ENCODE measurements at regions not wholly inside any gene's neighbourhood (a gene's known extent, or its start where the extent isn't known, plus 50 kb on each side); places are given as distances from the start of the nearest gene placed in this dataset.
A peak's percentile ranks its signal among the peaks of the same experiment; 100 is the strongest.

- H3K36me3 Mint-ChIP-seq, result no peaks in the 10 kb centered on the region
- ATAC-seq (peak; percentile 75), DNase-seq (ENCODE audit: low spot score) (peak; percentile 86)
- H3K27ac Mint-ChIP-seq, result peak overlapping the region; percentile 98
- ChIA-PET CTCF (interaction anchor here (0.8 to 4.6 kb wide), 10 partner anchors 8 to 62 kb away, joined by 4 to 45 read pairs (median 5); no protein-coding TSS in a partner anchor), POLR2A (interaction anchor here (0.6 to 1.5 kb wide), 5 partner anchors 13 to 133 kb away, joined by 3 to 7 read pairs (median 3); no protein-coding TSS in a partner anchor)
- peaks cover 72% of the 10 kb centered on the region for H3K4me1 Mint-ChIP-seq
- H3K4me3 Mint-ChIP-seq, result peak overlapping the region; percentile 94
- no peaks in the 10 kb centered on the region for H3K27me3 Mint-ChIP-seq (ENCODE audit: low read depth)
- TF ChIP-seq CREB1 (CRISPR knock-in tag; IDR thresholded peaks at IDR 0.05) (0 out of 2 replicates have a peak, but pooled peaks have one; percentile 16), ELF4 (CRISPR knock-in tag; IDR thresholded peaks at IDR 0.05; ENCODE audit: low read depth) (0 out of 2 replicates have a peak, but pooled peaks have one; percentile 59), E2F4 (CRISPR knock-in tag; IDR thresholded peaks at IDR 0.05; ENCODE audit: borderline replicate concordance, low read depth) (no peak), TP53 (CRISPR knock-in tag; IDR thresholded peaks at IDR 0.05) (peak; percentile 52; the same call in 1 of the 2 replicates), ATF1 (CRISPR knock-in tag; IDR thresholded peaks at IDR 0.05) (0 out of 2 replicates have a peak, but pooled peaks have one; percentile 25), AFF4 (CRISPR knock-in tag; IDR thresholded peaks at IDR 0.05; ENCODE audit: borderline replicate concordance) (no peak), ZBTB21 (CRISPR knock-in tag; IDR thresholded peaks at IDR 0.05; ENCODE audit: borderline replicate concordance) (no peak), CREM (CRISPR knock-in tag; IDR thresholded peaks at IDR 0.05) (peak; percentile 41; the same call in 1 of the 2 replicates), ETV6 (CRISPR knock-in tag; IDR thresholded peaks at IDR 0.05) (peak; percentile 62; the same call in 1 of the 2 replicates), USF1 (CRISPR knock-in tag; IDR thresholded peaks at IDR 0.05) (peak; percentile 6; the same call in 1 of the 2 replicates), SP1 (CRISPR knock-in tag; conservative IDR thresholded peaks at IDR 0.05) (0 out of 2 replicates have a peak, but pooled peaks have one; percentile 53), ZNF219 (CRISPR knock-in tag; IDR thresholded peaks at IDR 0.05; ENCODE audit: borderline replicate concordance) (no peak), MAX (CRISPR knock-in tag; IDR thresholded peaks at IDR 0.05) (peak; percentile 27; the same call in 1 of the 2 replicates), ZBTB43 (CRISPR knock-in tag; IDR thresholded peaks at IDR 0.05) (no peak)
- no peaks in the 10 kb centered on the region for H3K9me3 Mint-ChIP-seq
These were observed 233.6 kb downstream of the SEC14L1 start for GRCh38 chr17:77374170-77374936.

- no peak for TF ChIP-seq ZNF671 (CRISPR knock-in tag; IDR thresholded peaks at IDR 0.05)
- TF ChIP-seq ZNF138 (CRISPR knock-in tag; conservative IDR thresholded peaks at IDR 0.05), result no peak
- no peaks in the 10 kb centered on the region for H3K27me3 Mint-ChIP-seq (ENCODE audit: low read depth)
- ATAC-seq (no peak), DNase-seq (ENCODE audit: low spot score) (no peak)
- POLR2A ChIA-PET, result interaction anchor here (0.8 to 1.5 kb wide), 2 partner anchors 14 to 55 kb away, joined by 3 read pairs; no protein-coding TSS in a partner anchor
- peaks cover 76% of the 10 kb centered on the region for H3K4me1 Mint-ChIP-seq
- peak overlapping the region; percentile 94 for H3K4me3 Mint-ChIP-seq
- H3K9me3 Mint-ChIP-seq, result no peaks in the 10 kb centered on the region
- no peaks in the 10 kb centered on the region for H3K36me3 Mint-ChIP-seq
- peak overlapping the region; percentile 91 for H3K27ac Mint-ChIP-seq
- CTCF ChIA-PET, result interaction anchor here (0.9 to 4.6 kb wide), 10 partner anchors 7 to 54 kb away, joined by 3 to 45 read pairs (median 5); no protein-coding TSS in a partner anchor
These were observed 234.5 kb downstream of the SEC14L1 start for GRCh38 chr17:77375108-77375916.

Data from WTC11 (cell line).